ENCODE measurements at regions not wholly inside any gene's neighbourhood (a gene's known extent, or its start where the extent isn't known, plus 50 kb on each side); places are given as distances from the start of the nearest gene placed in this dataset.

GRCh38 chr10:44809647-44810046, 101.5 kb upstream of the TMEM72 start:
- Histone ChIP-seq H3K36me3 (ENCODE audit: control insufficient read depth, insufficient read depth, low read length) (no peaks in the 10 kb centered on the region), H3K4me3 (ENCODE audit: low read depth, low read length) (no peak overlapping the region), H3K27ac (ENCODE audit: insufficient read depth, low read length, poor library complexity, severe bottlenecking) (no peak overlapping the region), H3K4me1 (ENCODE audit: control insufficient read depth, insufficient read depth, low read length, poor library complexity, severe bottlenecking) (no peaks in the 10 kb centered on the region), H3K27me3 (ENCODE audit: control insufficient read depth, insufficient read depth, low read length) (no peaks in the 10 kb centered on the region), H3K9me3 (ENCODE audit: control insufficient read depth in 2 of 2, low read length in 2 of 2) (no peaks in the 10 kb centered on the region)
- ATAC-seq (ENCODE audit: low read depth in 2 of 2) (no peak), DNase-seq (no peak)
- Mint-ChIP-seq H3K9me3 (peaks cover 0 to 5% (median 1%) of the 10 kb centered on the region in 7 donors), H3K36me3 (no peaks in the 10 kb centered on the region), H3K27me3 (no peaks in the 10 kb centered on the region), H3K4me1 (no peaks in the 10 kb centered on the region), H3K27ac (no peak overlapping the region), H3K4me3 (no peak overlapping the region)

- H3K4me3 ChIP-seq (ENCODE audit: low read depth, low read length), result no peak overlapping the region
- DNase-seq (no peak), ATAC-seq (ENCODE audit: low read depth in 2 of 2) (no peak)
- no peak overlapping the region for H3K27ac ChIP-seq (ENCODE audit: insufficient read depth, low read length, poor library complexity, severe bottlenecking)
- no peaks in the 10 kb centered on the region for H3K9me3 ChIP-seq (ENCODE audit: control insufficient read depth in 2 of 2, low read length in 2 of 2)
- no peaks in the 10 kb centered on the region for H3K36me3 ChIP-seq (ENCODE audit: control insufficient read depth, insufficient read depth, low read length)
- no peaks in the 10 kb centered on the region for H3K4me1 ChIP-seq (ENCODE audit: control insufficient read depth, insufficient read depth, low read length, poor library complexity, severe bottlenecking)
- no peaks in the 10 kb centered on the region for H3K27me3 ChIP-seq (ENCODE audit: control insufficient read depth, insufficient read depth, low read length)
- peaks cover 0 to 5% (median 1%) of the 10 kb centered on the region in 7 donors for H3K9me3 Mint-ChIP-seq
- no peaks in the 10 kb centered on the region for H3K27me3 Mint-ChIP-seq
- H3K4me1 Mint-ChIP-seq, result no peaks in the 10 kb centered on the region
- no peak overlapping the region for H3K4me3 Mint-ChIP-seq
- H3K27ac Mint-ChIP-seq, result no peak overlapping the region
- H3K36me3 Mint-ChIP-seq, result no peaks in the 10 kb centered on the region
These were observed 100.1 kb upstream of the TMEM72 start for GRCh38 chr10:44811072-44811471.

GRCh38 chr10:44813201-44813600, 97.9 kb upstream of the TMEM72 start:
- Mint-ChIP-seq H3K36me3 (no peaks in the 10 kb centered on the region), H3K9me3 (peaks cover 0 to 5% (median 1%) of the 10 kb centered on the region in 7 donors), H3K27ac (no peak overlapping the region), H3K27me3 (no peaks in the 10 kb centered on the region), H3K4me1 (no peaks in the 10 kb centered on the region), H3K4me3 (no peak overlapping the region)
- no peaks in the 10 kb centered on the region for H3K9me3 ChIP-seq (ENCODE audit: control insufficient read depth in 2 of 2, low read length in 2 of 2)
- H3K4me1 ChIP-seq (ENCODE audit: control insufficient read depth, insufficient read depth, low read length, poor library complexity, severe bottlenecking), result no peaks in the 10 kb centered on the region
- no peak overlapping the region for H3K27ac ChIP-seq (ENCODE audit: insufficient read depth, low read length, poor library complexity, severe bottlenecking)
- H3K27me3 ChIP-seq (ENCODE audit: control insufficient read depth, insufficient read depth, low read length), result no peaks in the 10 kb centered on the region
- DNase-seq (no peak), ATAC-seq (ENCODE audit: low read depth in 2 of 2) (no peak)
- no peak overlapping the region for H3K4me3 ChIP-seq (ENCODE audit: low read depth, low read length)
- no peaks in the 10 kb centered on the region for H3K36me3 ChIP-seq (ENCODE audit: control insufficient read depth, insufficient read depth, low read length)

GRCh38 chr10:44814929-44815328, 96.2 kb upstream of the TMEM72 start:
- H3K4me1 ChIP-seq (ENCODE audit: control insufficient read depth, insufficient read depth, low read length, poor library complexity, severe bottlenecking), result no peaks in the 10 kb centered on the region
- Mint-ChIP-seq H3K4me1 (no peaks in the 10 kb centered on the region), H3K9me3 (peaks cover 0 to 5% (median 0%) of the 10 kb centered on the region in 7 donors), H3K27ac (no peak overlapping the region), H3K27me3 (no peaks in the 10 kb centered on the region), H3K4me3 (no peak overlapping the region), H3K36me3 (no peaks in the 10 kb centered on the region)
- H3K27me3 ChIP-seq (ENCODE audit: control insufficient read depth, insufficient read depth, low read length), result no peaks in the 10 kb centered on the region
- H3K36me3 ChIP-seq (ENCODE audit: control insufficient read depth, insufficient read depth, low read length), result no peaks in the 10 kb centered on the region
- no peaks in the 10 kb centered on the region for H3K9me3 ChIP-seq (ENCODE audit: control insufficient read depth in 2 of 2, low read length in 2 of 2)
- DNase-seq (no peak), ATAC-seq (ENCODE audit: low read depth in 2 of 2) (no peak)
- H3K4me3 ChIP-seq (ENCODE audit: low read depth, low read length), result no peak overlapping the region
- no peak overlapping the region for H3K27ac ChIP-seq (ENCODE audit: insufficient read depth, low read length, poor library complexity, severe bottlenecking)

- Histone ChIP-seq H3K4me1 (ENCODE audit: control insufficient read depth, insufficient read depth, low read length, poor library complexity, severe bottlenecking) (no peaks in the 10 kb centered on the region), H3K9me3 (ENCODE audit: control insufficient read depth in 2 of 2, low read length in 2 of 2) (no peaks in the 10 kb centered on the region), H3K27ac (ENCODE audit: insufficient read depth, low read length, poor library complexity, severe bottlenecking) (no peak overlapping the region), H3K36me3 (ENCODE audit: control insufficient read depth, insufficient read depth, low read length) (no peaks in the 10 kb centered on the region), H3K27me3 (ENCODE audit: control insufficient read depth, insufficient read depth, low read length) (no peaks in the 10 kb centered on the region), H3K4me3 (ENCODE audit: low read depth, low read length) (no peak overlapping the region)
- no peaks in the 10 kb centered on the region for H3K27me3 Mint-ChIP-seq
- no peak for ATAC-seq (ENCODE audit: low read depth in 2 of 2)
- no peak overlapping the region for H3K27ac Mint-ChIP-seq
- peaks cover 0 to 5% (median 0%) of the 10 kb centered on the region in 7 donors for H3K9me3 Mint-ChIP-seq
- H3K36me3 Mint-ChIP-seq, result no peaks in the 10 kb centered on the region
- H3K4me3 Mint-ChIP-seq, result no peak overlapping the region
- H3K4me1 Mint-ChIP-seq, result no peaks in the 10 kb centered on the region
- no peak for DNase-seq
These were observed 93.0 kb upstream of the TMEM72 start for GRCh38 chr10:44818041-44818649.

GRCh38 chr10:44818701-44819127, 92.4 kb upstream of the TMEM72 start:
- Mint-ChIP-seq H3K36me3 (no peaks in the 10 kb centered on the region), H3K4me3 (no peak overlapping the region), H3K4me1 (no peaks in the 10 kb centered on the region), H3K9me3 (peaks cover 0 to 3% (median 0%) of the 10 kb centered on the region in 7 donors), H3K27me3 (no peaks in the 10 kb centered on the region), H3K27ac (no peak overlapping the region)
- Histone ChIP-seq H3K4me1 (ENCODE audit: control insufficient read depth, insufficient read depth, low read length, poor library complexity, severe bottlenecking) (no peaks in the 10 kb centered on the region), H3K9me3 (ENCODE audit: control insufficient read depth in 2 of 2, low read length in 2 of 2) (no peaks in the 10 kb centered on the region), H3K27me3 (ENCODE audit: control insufficient read depth, insufficient read depth, low read length) (no peaks in the 10 kb centered on the region), H3K36me3 (ENCODE audit: control insufficient read depth, insufficient read depth, low read length) (no peaks in the 10 kb centered on the region), H3K27ac (ENCODE audit: insufficient read depth, low read length, poor library complexity, severe bottlenecking) (no peak overlapping the region), H3K4me3 (ENCODE audit: low read depth, low read length) (no peak overlapping the region)
- DNase-seq (no peak), ATAC-seq (ENCODE audit: low read depth in 2 of 2) (no peak)

GRCh38 chr10:44820094-44820493, 91.0 kb upstream of the TMEM72 start:
- no peak overlapping the region for H3K4me3 ChIP-seq (ENCODE audit: low read depth, low read length)
- H3K27ac ChIP-seq (ENCODE audit: insufficient read depth, low read length, poor library complexity, severe bottlenecking), result no peak overlapping the region
- no peaks in the 10 kb centered on the region for H3K4me1 Mint-ChIP-seq
- no peaks in the 10 kb centered on the region for H3K36me3 Mint-ChIP-seq
- H3K4me1 ChIP-seq (ENCODE audit: control insufficient read depth, insufficient read depth, low read length, poor library complexity, severe bottlenecking), result no peaks in the 10 kb centered on the region
- peaks cover 0 to 1% (median 0%) of the 10 kb centered on the region in 7 donors for H3K9me3 Mint-ChIP-seq
- no peaks in the 10 kb centered on the region for H3K27me3 Mint-ChIP-seq
- H3K27ac Mint-ChIP-seq, result no peak overlapping the region
- DNase-seq (no peak), ATAC-seq (ENCODE audit: low read depth in 2 of 2) (no peak)
- H3K27me3 ChIP-seq (ENCODE audit: control insufficient read depth, insufficient read depth, low read length), result no peaks in the 10 kb centered on the region
- no peaks in the 10 kb centered on the region for H3K36me3 ChIP-seq (ENCODE audit: control insufficient read depth, insufficient read depth, low read length)
- H3K4me3 Mint-ChIP-seq, result peak overlapping the region in 1 of 4 donors; percentile 77
- no peaks in the 10 kb centered on the region for H3K9me3 ChIP-seq (ENCODE audit: control insufficient read depth in 2 of 2, low read length in 2 of 2)

GRCh38 chr10:44821290-44821689, 89.8 kb upstream of the TMEM72 start:
- H3K27me3 Mint-ChIP-seq, result no peaks in the 10 kb centered on the region
- Histone ChIP-seq H3K4me3 (ENCODE audit: low read depth, low read length) (no peak overlapping the region), H3K36me3 (ENCODE audit: control insufficient read depth, insufficient read depth, low read length) (no peaks in the 10 kb centered on the region), H3K9me3 (ENCODE audit: control insufficient read depth in 2 of 2, low read length in 2 of 2) (no peaks in the 10 kb centered on the region), H3K27me3 (ENCODE audit: control insufficient read depth, insufficient read depth, low read length) (no peaks in the 10 kb centered on the region), H3K27ac (ENCODE audit: insufficient read depth, low read length, poor library complexity, severe bottlenecking) (no peak overlapping the region), H3K4me1 (ENCODE audit: control insufficient read depth, insufficient read depth, low read length, poor library complexity, severe bottlenecking) (no peaks in the 10 kb centered on the region)
- H3K4me3 Mint-ChIP-seq, result no peak overlapping the region
- DNase-seq (no peak), ATAC-seq (ENCODE audit: low read depth in 2 of 2) (no peak)
- no peaks in the 10 kb centered on the region for H3K36me3 Mint-ChIP-seq
- peaks cover 0 to 1% (median 0%) of the 10 kb centered on the region in 7 donors for H3K9me3 Mint-ChIP-seq
- no peaks in the 10 kb centered on the region for H3K4me1 Mint-ChIP-seq
- H3K27ac Mint-ChIP-seq, result no peak overlapping the region

All from CD4-positive, CD25-positive, alpha-beta regulatory T cell (primary cell).